B cell (primary cell): ENCODE measurements at regions not wholly inside any gene's neighbourhood (a gene's known extent, or its start where the extent isn't known, plus 50 kb on each side); places are given as distances from the start of the nearest gene placed in this dataset.

Source experiments
- ATAC-seq: fragments of 200-7000 bp; cut with Tn5 transposase; one replicate; pipeline ENCODE4 v1.10.0; 2021; ENCODE audit warnings: low read depth, mild to moderate bottlenecking, moderate number of reproducible peaks, moderate library complexity
- CTCF ChIA-PET: fragments of 350-600 bp; sonication (Branson Sonifier 250); formaldehyde crosslinking; loops from one replicate; lab custom pipeline; 2021; ENCODE audit warnings: antibody characterized with exemption, inconsistent platforms; lab: Charles Lee
- POLR2A ChIA-PET: fragments of 350-600 bp; sonication (Branson Sonifier 250); formaldehyde crosslinking; loops from one replicate; lab custom pipeline; 2021; ENCODE audit warnings: antibody characterized with exemption; lab: Charles Lee
- DNase-seq: peaks from one replicate; pipeline ENCODE4 v3.0.0; 2013
- H2AFZ ChIP-seq: 2 replicates; pipeline ENCODE4 v1.6.1; 2012; ENCODE audit warnings: mild to moderate bottlenecking, low read depth, low read length; ENCODE audit not compliant: insufficient read depth, poor library complexity, severe bottlenecking
- H3K27ac ChIP-seq, 2 donors: 1 replicate in 1 of 2; 2 replicates in 1 of 2; pipeline ENCODE4 v1.5.1; 2012 to 2013; ENCODE audit warnings: low read length in 2 of 2, mild to moderate bottlenecking in 2 of 2, moderate library complexity in 1 of 2
- H3K27me3 ChIP-seq, 4 experiments: fragments of 200-600 bp in 1 of 4; sonication (generic) in 1 of 4; replicated peaks in 1 of 4; 1 replicate in 2 of 4; 2 replicates in 2 of 4; pipeline versions ENCODE4 v1.6.1 to v1.7.0; 2013 to 2016; ENCODE audit warnings: low read length in 3 of 4, mild to moderate bottlenecking in 2 of 4, mixed read lengths in 1 of 4, moderate library complexity in 1 of 4; ENCODE audit not compliant: insufficient read depth in 4 of 4, control insufficient read depth in 3 of 4; ENCODE audit errors: control extremely low read depth in 1 of 4
- H3K36me3 ChIP-seq, 2 experiments: replicated peaks in 1 of 2; 1 replicate in 1 of 2; 2 replicates in 1 of 2; pipeline versions ENCODE4 v1.6.1 to v1.7.1; 2013; ENCODE audit warnings: low read length in 1 of 2; ENCODE audit not compliant: insufficient read depth in 2 of 2, control insufficient read depth in 1 of 2; ENCODE audit errors: control extremely low read depth in 1 of 2, extremely low read depth in 1 of 2
- H3K4me1 ChIP-seq, 2 donors: fragments of 200-600 bp in 1 of 2; sonication (generic) in 1 of 2; 1 replicate in 1 of 2; 2 replicates in 1 of 2; pipeline versions ENCODE4 v1.5.1 to v1.6.1; 2013 to 2017; ENCODE audit warnings: low read length in 2 of 2; ENCODE audit not compliant: control insufficient read depth in 2 of 2, insufficient read depth in 2 of 2
- H3K4me2 ChIP-seq: replicated peaks from 2 replicates; pipeline ENCODE3; 2012; ENCODE audit warnings: mild to moderate bottlenecking, low read depth, low read length; ENCODE audit not compliant: poor library complexity, severe bottlenecking
- H3K4me3 ChIP-seq, 5 experiments: fragments of 200-600 bp in 1 of 5; sonication (generic) in 1 of 5; 1 replicate in 3 of 5; 2 replicates in 2 of 5; pipeline versions ENCODE4 v1.5.1 to v1.7.0; 2011 to 2016; ENCODE audit warnings: low read length in 4 of 5, mild to moderate bottlenecking in 4 of 5, low read depth in 2 of 5, control low read depth in 1 of 5, moderate library complexity in 1 of 5; ENCODE audit not compliant: insufficient read depth in 1 of 5; ENCODE audit errors: control extremely low read depth in 1 of 5, extremely low read depth in 1 of 5
- H3K79me2 ChIP-seq: fragments of 200-600 bp; sonication (generic); one replicate; pipeline ENCODE4 v1.6.0; 2016; ENCODE audit warnings: low read length; ENCODE audit not compliant: control insufficient read depth, insufficient read depth
- H3K9ac ChIP-seq: fragments of 200-600 bp; sonication (generic); 2 replicates; pipeline ENCODE4 v1.6.1; 2017; ENCODE audit warnings: mild to moderate bottlenecking, low read length, moderate library complexity
- H3K9me3 ChIP-seq, 3 donors: one replicate each; pipeline versions ENCODE4 v1.6.1 to v1.7.1; 2013; ENCODE audit warnings: low read length in 2 of 3; ENCODE audit not compliant: control insufficient read depth in 2 of 3, insufficient read depth in 1 of 3; ENCODE audit errors: control extremely low read depth in 1 of 3
- H4K20me1 ChIP-seq: 2 replicates; pipeline ENCODE4 v1.6.0; 2012; ENCODE audit warnings: mild to moderate bottlenecking, low read length; ENCODE audit not compliant: insufficient read depth, control insufficient read depth, poor library complexity, severe bottlenecking
- H3K27ac Mint-ChIP-seq: one replicate; pipeline ENCODE4 v1.8.0; 2021; ENCODE audit warnings: mixed read lengths
- H3K27me3 Mint-ChIP-seq: one replicate; pipeline ENCODE4 v1.8.0; 2021; ENCODE audit warnings: mixed read lengths
- H3K4me1 Mint-ChIP-seq: one replicate; pipeline ENCODE4 v1.8.0; 2021; ENCODE audit warnings: mixed read lengths
- H3K4me3 Mint-ChIP-seq: one replicate; pipeline ENCODE4 v1.8.0; 2021; ENCODE audit warnings: mixed read lengths
- H3K9me3 Mint-ChIP-seq: one replicate; pipeline ENCODE4 v1.8.0; 2022; ENCODE audit warnings: mixed read lengths; ENCODE audit not compliant: insufficient read depth
- EZH2 ChIP-seq: IDR thresholded peaks from 2 replicates; pipeline ENCODE4 v1.6.1; 2012; ENCODE audit warnings: borderline replicate concordance, low read depth, mild to moderate bottlenecking, moderate library complexity, low read length; ENCODE audit not compliant: insufficient read depth, poor library complexity, severe bottlenecking
- WGBS: methylation state at CpG from one replicate; pipeline ENCODE4 v1.1.5; 2013; ENCODE audit warnings: missing lambda C conversion rate; ENCODE audit not compliant: insufficient coverage; 5-methylcytosine and 5-hydroxymethylcytosine counted together
- intact Hi-C: fragments of 100-400 bp; cut with micrococcal nuclease; formaldehyde crosslinking; loops from one replicate; pipeline ENCODE4 v1.10.0; 2022
- TF ChIP-seq, protein P1 (sequence below): fragments of 200-600 bp; IDR thresholded peaks from one replicate; pipeline ENCODE4 v1.8.0; 2022; ENCODE audit warnings: antibody characterized with exemption, mild to moderate bottlenecking

- WGBS = no CpG with 5 or more reads among the region's 3 CpGs
- H3K4me3 Mint-ChIP-seq = no peak overlapping the region
- no peaks in the 10 kb centered on the region for H3K36me3 ChIP-seq
- TF ChIP-seq, protein P1, sequence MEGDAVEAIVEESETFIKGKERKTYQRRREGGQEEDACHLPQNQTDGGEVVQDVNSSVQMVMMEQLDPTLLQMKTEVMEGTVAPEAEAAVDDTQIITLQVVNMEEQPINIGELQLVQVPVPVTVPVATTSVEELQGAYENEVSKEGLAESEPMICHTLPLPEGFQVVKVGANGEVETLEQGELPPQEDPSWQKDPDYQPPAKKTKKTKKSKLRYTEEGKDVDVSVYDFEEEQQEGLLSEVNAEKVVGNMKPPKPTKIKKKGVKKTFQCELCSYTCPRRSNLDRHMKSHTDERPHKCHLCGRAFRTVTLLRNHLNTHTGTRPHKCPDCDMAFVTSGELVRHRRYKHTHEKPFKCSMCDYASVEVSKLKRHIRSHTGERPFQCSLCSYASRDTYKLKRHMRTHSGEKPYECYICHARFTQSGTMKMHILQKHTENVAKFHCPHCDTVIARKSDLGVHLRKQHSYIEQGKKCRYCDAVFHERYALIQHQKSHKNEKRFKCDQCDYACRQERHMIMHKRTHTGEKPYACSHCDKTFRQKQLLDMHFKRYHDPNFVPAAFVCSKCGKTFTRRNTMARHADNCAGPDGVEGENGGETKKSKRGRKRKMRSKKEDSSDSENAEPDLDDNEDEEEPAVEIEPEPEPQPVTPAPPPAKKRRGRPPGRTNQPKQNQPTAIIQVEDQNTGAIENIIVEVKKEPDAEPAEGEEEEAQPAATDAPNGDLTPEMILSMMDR = no peak
- TF ChIP-seq EZH2 = no peak
- no peaks in the 10 kb centered on the region for H3K9me3 ChIP-seq
- no peaks in the 10 kb centered on the region for H3K27me3 ChIP-seq
- H3K4me2 ChIP-seq = no peak overlapping the region
- H3K4me1 Mint-ChIP-seq = no peaks in the 10 kb centered on the region
- H3K4me1 ChIP-seq = no peaks in the 10 kb centered on the region
- H3K79me2 ChIP-seq = no peaks in the 10 kb centered on the region
- H3K9me3 Mint-ChIP-seq = no peaks in the 10 kb centered on the region
- no peak overlapping the region for H3K4me3 ChIP-seq
- no peaks in the 10 kb centered on the region for H4K20me1 ChIP-seq
- no peak overlapping the region for H3K27ac ChIP-seq
- no peak overlapping the region for H3K9ac ChIP-seq
- no peaks in the 10 kb centered on the region for H3K27me3 Mint-ChIP-seq
- POLR2A ChIA-PET = no interaction called here
- no peak overlapping the region for H3K27ac Mint-ChIP-seq
- intact Hi-C loops = no loop called here
- DNase-seq = no peak
- no peak overlapping the region for H2AFZ ChIP-seq
- CTCF ChIA-PET = no interaction called here
- no peak for ATAC-seq
These were observed 719.0 kb downstream of the TBC1D32 start for GRCh38 chr6:120615238-120615637.

- Histone ChIP-seq H3K4me1 (no peaks in the 10 kb centered on the region), H3K27ac (no peak overlapping the region), H3K4me2 (no peak overlapping the region), H2AFZ (no peak overlapping the region), H3K9me3 (no peaks in the 10 kb centered on the region), H3K4me3 (no peak overlapping the region), H3K79me2 (no peaks in the 10 kb centered on the region), H3K36me3 (no peaks in the 10 kb centered on the region), H3K9ac (no peak overlapping the region), H3K27me3 (no peaks in the 10 kb centered on the region), H4K20me1 (no peaks in the 10 kb centered on the region)
- CTCF ChIA-PET = no interaction called here
- TF ChIP-seq EZH2 = no peak
- TF ChIP-seq, protein P1 = no peak
- DNase-seq = no peak
- Mint-ChIP-seq H3K4me3 (no peak overlapping the region), H3K9me3 (no peaks in the 10 kb centered on the region), H3K27me3 (no peaks in the 10 kb centered on the region), H3K4me1 (no peaks in the 10 kb centered on the region), H3K27ac (no peak overlapping the region)
- POLR2A ChIA-PET = no interaction called here
- no CpG with 5 or more reads among the region's 2 CpGs for WGBS
- intact Hi-C loops = no loop called here
- ATAC-seq = no peak
These were observed 719.6 kb downstream of the TBC1D32 start for GRCh38 chr6:120614723-120615122.
